Activated CD8-positive, alpha-beta memory T cell treated with anti-CD3 and anti-CD28 coated beads, Interleukin-2, amount 10 ng/mL, durations not matched to agents 7 days and 5 days (primary cell): ENCODE measurements at regions not wholly inside any gene's neighbourhood (a gene's known extent, or its start where the extent isn't known, plus 50 kb on each side); places are given as distances from the start of the nearest gene placed in this dataset.

Experiments used
- ATAC-seq: fragments of 150-1000 bp; cut with Tn5 transposase; one replicate; pipeline ENCODE4 v1.10.0; 2021; ENCODE audit warnings: moderate library complexity
- CTCF ChIA-PET: fragments of 350-600 bp; sonication (Branson Sonifier 250); formaldehyde crosslinking; loops from one replicate; lab custom pipeline; 2021; ENCODE audit warnings: antibody characterized with exemption; lab: Charles Lee
- DNase-seq: peaks from one replicate; pipeline ENCODE4 v3.0.0-alpha.2; 2020
- H3K27ac Mint-ChIP-seq: one replicate; pipeline ENCODE4 v1.8.0; 2021; ENCODE audit warnings: mild to moderate bottlenecking, mixed read lengths
- H3K27me3 Mint-ChIP-seq: one replicate; pipeline ENCODE4 v1.8.0; 2021; ENCODE audit warnings: mixed read lengths
- H3K36me3 Mint-ChIP-seq: one replicate; pipeline ENCODE4 v1.8.0; 2021; ENCODE audit warnings: mild to moderate bottlenecking, mixed read lengths
- H3K4me1 Mint-ChIP-seq: one replicate; pipeline ENCODE4 v1.8.0; 2021; ENCODE audit warnings: mixed read lengths
- H3K4me3 Mint-ChIP-seq: one replicate; pipeline ENCODE4 v1.8.0; 2021; ENCODE audit warnings: mild to moderate bottlenecking, moderate library complexity, mixed read lengths
- H3K9me3 Mint-ChIP-seq: one replicate; pipeline ENCODE4 v1.8.0; 2022; ENCODE audit warnings: low read depth, mixed read lengths

GRCh38 chr15:95520922-95521321 lies 809.6 kb upstream of the NR2F2 start:
- DNase-seq (no peak), ATAC-seq (no peak)
- Mint-ChIP-seq H3K36me3 (no peaks in the 10 kb centered on the region), H3K4me1 (no peaks in the 10 kb centered on the region), H3K27ac (no peak overlapping the region), H3K9me3 (no peaks in the 10 kb centered on the region), H3K4me3 (no peak overlapping the region), H3K27me3 (no peaks in the 10 kb centered on the region)
- CTCF ChIA-PET: no interaction called here

- H3K4me3 Mint-ChIP-seq: no peak overlapping the region
- H3K9me3 Mint-ChIP-seq: no peaks in the 10 kb centered on the region
- H3K36me3 Mint-ChIP-seq: no peaks in the 10 kb centered on the region
- no peaks in the 10 kb centered on the region for H3K4me1 Mint-ChIP-seq
- DNase-seq (no peak), ATAC-seq (no peak)
- CTCF ChIA-PET: no interaction called here
- H3K27ac Mint-ChIP-seq: no peak overlapping the region
- H3K27me3 Mint-ChIP-seq: no peaks in the 10 kb centered on the region
Observed at GRCh38 chr15:95522533-95522932, 808.0 kb upstream of the NR2F2 start.

- H3K27ac Mint-ChIP-seq: no peak overlapping the region
- ATAC-seq (no peak), DNase-seq (no peak)
- H3K36me3 Mint-ChIP-seq: no peaks in the 10 kb centered on the region
- H3K4me1 Mint-ChIP-seq: no peaks in the 10 kb centered on the region
- H3K4me3 Mint-ChIP-seq: no peak overlapping the region
- H3K9me3 Mint-ChIP-seq: no peaks in the 10 kb centered on the region
- no peaks in the 10 kb centered on the region for H3K27me3 Mint-ChIP-seq
- CTCF ChIA-PET: no interaction called here
Observed at GRCh38 chr15:95528920-95529319, 801.6 kb upstream of the NR2F2 start.

- ATAC-seq (no peak), DNase-seq (no peak)
- no peaks in the 10 kb centered on the region for H3K4me1 Mint-ChIP-seq
- no peak overlapping the region for H3K27ac Mint-ChIP-seq
- no peak overlapping the region for H3K4me3 Mint-ChIP-seq
- CTCF ChIA-PET: no interaction called here
- H3K36me3 Mint-ChIP-seq: no peaks in the 10 kb centered on the region
- no peaks in the 10 kb centered on the region for H3K9me3 Mint-ChIP-seq
- peaks cover 5% of the 10 kb centered on the region for H3K27me3 Mint-ChIP-seq
Observed at GRCh38 chr15:95536638-95537037, 793.9 kb upstream of the NR2F2 start.

GRCh38 chr15:95538693-95539092 lies 791.8 kb upstream of the NR2F2 start:
- CTCF ChIA-PET: no interaction called here
- no peak for DNase-seq
- ATAC-seq: no peak
- no peak overlapping the region for H3K4me3 Mint-ChIP-seq
- H3K27ac Mint-ChIP-seq: no peak overlapping the region
- no peaks in the 10 kb centered on the region for H3K9me3 Mint-ChIP-seq
- H3K36me3 Mint-ChIP-seq: no peaks in the 10 kb centered on the region
- H3K4me1 Mint-ChIP-seq: no peaks in the 10 kb centered on the region
- H3K27me3 Mint-ChIP-seq: peaks cover 5% of the 10 kb centered on the region

GRCh38 chr15:95541301-95541700 lies 789.2 kb upstream of the NR2F2 start:
- H3K4me1 Mint-ChIP-seq: no peaks in the 10 kb centered on the region
- DNase-seq (no peak), ATAC-seq (no peak)
- CTCF ChIA-PET: no interaction called here
- H3K27ac Mint-ChIP-seq: no peak overlapping the region
- H3K9me3 Mint-ChIP-seq: no peaks in the 10 kb centered on the region
- H3K27me3 Mint-ChIP-seq: peaks cover 2% of the 10 kb centered on the region
- H3K4me3 Mint-ChIP-seq: no peak overlapping the region
- H3K36me3 Mint-ChIP-seq: no peaks in the 10 kb centered on the region

GRCh38 chr15:95549168-95549738 lies 781.2 kb upstream of the NR2F2 start:
- H3K9me3 Mint-ChIP-seq: no peaks in the 10 kb centered on the region
- DNase-seq (no peak), ATAC-seq (no peak)
- H3K27me3 Mint-ChIP-seq: no peaks in the 10 kb centered on the region
- no peaks in the 10 kb centered on the region for H3K4me1 Mint-ChIP-seq
- H3K36me3 Mint-ChIP-seq: no peaks in the 10 kb centered on the region
- H3K4me3 Mint-ChIP-seq: no peak overlapping the region
- CTCF ChIA-PET: no interaction called here
- H3K27ac Mint-ChIP-seq: no peak overlapping the region

GRCh38 chr15:95550702-95551101 lies 779.8 kb upstream of the NR2F2 start:
- DNase-seq (no peak), ATAC-seq (no peak)
- no peaks in the 10 kb centered on the region for H3K4me1 Mint-ChIP-seq
- H3K4me3 Mint-ChIP-seq: no peak overlapping the region
- no peaks in the 10 kb centered on the region for H3K36me3 Mint-ChIP-seq
- CTCF ChIA-PET: no interaction called here
- no peak overlapping the region for H3K27ac Mint-ChIP-seq
- H3K27me3 Mint-ChIP-seq: no peaks in the 10 kb centered on the region
- no peaks in the 10 kb centered on the region for H3K9me3 Mint-ChIP-seq

- no peak for DNase-seq
- no peak overlapping the region for H3K27ac Mint-ChIP-seq
- CTCF ChIA-PET: no interaction called here
- peaks cover 3% of the 10 kb centered on the region for H3K4me1 Mint-ChIP-seq
- H3K27me3 Mint-ChIP-seq: peaks cover 15% of the 10 kb centered on the region
- H3K4me3 Mint-ChIP-seq: no peak overlapping the region
- H3K36me3 Mint-ChIP-seq: no peaks in the 10 kb centered on the region
- no peaks in the 10 kb centered on the region for H3K9me3 Mint-ChIP-seq
- no peak for ATAC-seq
Observed at GRCh38 chr15:95556225-95556624, 774.3 kb upstream of the NR2F2 start.

- Mint-ChIP-seq H3K9me3 (no peaks in the 10 kb centered on the region), H3K27me3 (peaks cover 17% of the 10 kb centered on the region), H3K36me3 (no peaks in the 10 kb centered on the region), H3K4me1 (peaks cover 3% of the 10 kb centered on the region), H3K4me3 (no peak overlapping the region), H3K27ac (no peak overlapping the region)
- ATAC-seq (no peak), DNase-seq (no peak)
- CTCF ChIA-PET: no interaction called here
Observed at GRCh38 chr15:95556866-95557225, 773.7 kb upstream of the NR2F2 start.

GRCh38 chr15:95557226-95558046 lies 773.1 kb upstream of the NR2F2 start:
- CTCF ChIA-PET: interaction anchor here (0.6 kb wide), 1 partner anchor 94 kb away, joined by 3 read pairs; no protein-coding TSS in a partner anchor
- no peaks in the 10 kb centered on the region for H3K36me3 Mint-ChIP-seq

GRCh38 chr15:95558131-95558530 lies 772.4 kb upstream of the NR2F2 start:
- Mint-ChIP-seq H3K4me3 (no peak overlapping the region), H3K9me3 (no peaks in the 10 kb centered on the region), H3K27ac (no peak overlapping the region), H3K4me1 (peaks cover 3% of the 10 kb centered on the region), H3K36me3 (no peaks in the 10 kb centered on the region), H3K27me3 (peaks cover 17% of the 10 kb centered on the region)
- CTCF ChIA-PET: interaction anchor here (0.6 kb wide), 1 partner anchor 94 kb away, joined by 3 read pairs; no protein-coding TSS in a partner anchor
- ATAC-seq (no peak), DNase-seq (no peak)

More at GRCh38 chr15:95557226-95558046, 773.1 kb upstream of the NR2F2 start:
- ATAC-seq (no peak), DNase-seq (no peak)
- Mint-ChIP-seq H3K27me3 (peaks cover 17% of the 10 kb centered on the region), H3K4me3 (no peak overlapping the region), H3K9me3 (no peaks in the 10 kb centered on the region), H3K27ac (no peak overlapping the region), H3K4me1 (peaks cover 3% of the 10 kb centered on the region)

GRCh38 chr15:95558916-95559315 lies 771.6 kb upstream of the NR2F2 start:
- no peaks in the 10 kb centered on the region for H3K36me3 Mint-ChIP-seq
- H3K27me3 Mint-ChIP-seq: peaks cover 17% of the 10 kb centered on the region
- no peaks in the 10 kb centered on the region for H3K9me3 Mint-ChIP-seq
- peaks cover 3% of the 10 kb centered on the region for H3K4me1 Mint-ChIP-seq
- no peak overlapping the region for H3K4me3 Mint-ChIP-seq
- H3K27ac Mint-ChIP-seq: no peak overlapping the region
- no peak for DNase-seq
- CTCF ChIA-PET: no interaction called here
- ATAC-seq: no peak

GRCh38 chr15:95559875-95560394 lies 770.6 kb upstream of the NR2F2 start:
- CTCF ChIA-PET: interaction anchor here (1.2 kb wide), 1 partner anchor 508 kb away, joined by 3 read pairs; no protein-coding TSS in a partner anchor
- peaks cover 17% of the 10 kb centered on the region for H3K27me3 Mint-ChIP-seq

More at GRCh38 chr15:95559875-95560394, 770.6 kb upstream of the NR2F2 start:
- no peak for DNase-seq
- peaks cover 3% of the 10 kb centered on the region for H3K4me1 Mint-ChIP-seq
- no peaks in the 10 kb centered on the region for H3K9me3 Mint-ChIP-seq
- no peak overlapping the region for H3K27ac Mint-ChIP-seq
- ATAC-seq: no peak
- no peak overlapping the region for H3K4me3 Mint-ChIP-seq
- no peaks in the 10 kb centered on the region for H3K36me3 Mint-ChIP-seq
